ENCODE measurements at regions not wholly inside any gene's neighbourhood (a gene's known extent, or its start where the extent isn't known, plus 50 kb on each side); places are given as distances from the start of the nearest gene placed in this dataset.

GRCh38 chr4:62170235-62170634 lies 970.1 kb downstream of the ADGRL3 start:
- H3K27ac Mint-ChIP-seq (ENCODE audit: low read depth, unreplicated experiment): no peak overlapping the region
- no peaks in the 10 kb centered on the region for H3K27me3 Mint-ChIP-seq (ENCODE audit: insufficient read depth, unreplicated experiment)
- POLR2A ChIA-PET: no interaction called here
- intact Hi-C loops (cut with micrococcal nuclease): no loop called here
- TF ChIP-seq CTCF (IDR thresholded peaks at IDR 0.05; ENCODE audit: unreplicated experiment): no peak
- H3K36me3 Mint-ChIP-seq (ENCODE audit: insufficient read depth, unreplicated experiment): no peaks in the 10 kb centered on the region
- H3K9me3 Mint-ChIP-seq (ENCODE audit: unreplicated experiment): no peaks in the 10 kb centered on the region
- CTCF ChIA-PET: interaction anchor here (0.5 kb wide), 1 partner anchor 588 kb away, joined by 3 read pairs; no protein-coding TSS in a partner anchor
- no peak for DNase-seq (ENCODE audit: unreplicated experiment)
- H3K4me3 Mint-ChIP-seq (ENCODE audit: unreplicated experiment): no peak overlapping the region
- no peaks in the 10 kb centered on the region for H3K4me1 Mint-ChIP-seq (ENCODE audit: insufficient read depth, unreplicated experiment)
- BruUV-seq (replicated peaks): no TSS peak

- Mint-ChIP-seq H3K9me3 (ENCODE audit: unreplicated experiment) (no peaks in the 10 kb centered on the region), H3K4me3 (ENCODE audit: unreplicated experiment) (no peak overlapping the region), H3K36me3 (ENCODE audit: insufficient read depth, unreplicated experiment) (no peaks in the 10 kb centered on the region), H3K27me3 (ENCODE audit: insufficient read depth, unreplicated experiment) (no peaks in the 10 kb centered on the region), H3K27ac (ENCODE audit: low read depth, unreplicated experiment) (no peak overlapping the region), H3K4me1 (ENCODE audit: insufficient read depth, unreplicated experiment) (no peaks in the 10 kb centered on the region)
- ChIA-PET POLR2A (no interaction called here), CTCF (interaction anchor here (0.6 to 0.7 kb wide), 2 partner anchors 11 to 1595 kb away, joined by 3 read pairs; no protein-coding TSS in a partner anchor)
- intact Hi-C loops (cut with micrococcal nuclease): no loop called here
- BruUV-seq (replicated peaks): no TSS peak
- TF ChIP-seq CTCF (IDR thresholded peaks at IDR 0.05; ENCODE audit: unreplicated experiment): no peak
- no peak for DNase-seq (ENCODE audit: unreplicated experiment)
These were observed 968.6 kb downstream of the ADGRL3 start for GRCh38 chr4:62168681-62169080.

- ChIA-PET POLR2A (no interaction called here), CTCF (no interaction called here)
- Mint-ChIP-seq H3K4me3 (ENCODE audit: unreplicated experiment) (no peak overlapping the region), H3K27ac (ENCODE audit: low read depth, unreplicated experiment) (no peak overlapping the region), H3K27me3 (ENCODE audit: insufficient read depth, unreplicated experiment) (no peaks in the 10 kb centered on the region), H3K4me1 (ENCODE audit: insufficient read depth, unreplicated experiment) (no peaks in the 10 kb centered on the region), H3K36me3 (ENCODE audit: insufficient read depth, unreplicated experiment) (no peaks in the 10 kb centered on the region), H3K9me3 (ENCODE audit: unreplicated experiment) (no peaks in the 10 kb centered on the region)
- BruUV-seq (replicated peaks): no TSS peak
- no peak for TF ChIP-seq CTCF (IDR thresholded peaks at IDR 0.05; ENCODE audit: unreplicated experiment)
- DNase-seq (ENCODE audit: unreplicated experiment): no peak
- intact Hi-C loops (cut with micrococcal nuclease): no loop called here
These were observed 962.5 kb downstream of the ADGRL3 start for GRCh38 chr4:62162606-62163005.

- ChIA-PET CTCF (no interaction called here), POLR2A (no interaction called here)
- no peaks in the 10 kb centered on the region for H3K9me3 Mint-ChIP-seq (ENCODE audit: unreplicated experiment)
- no peaks in the 10 kb centered on the region for H3K4me1 Mint-ChIP-seq (ENCODE audit: insufficient read depth, unreplicated experiment)
- BruUV-seq (replicated peaks): no TSS peak
- TF ChIP-seq CTCF (IDR thresholded peaks at IDR 0.05; ENCODE audit: unreplicated experiment): no peak
- DNase-seq (ENCODE audit: unreplicated experiment): no peak
- no peak overlapping the region for H3K27ac Mint-ChIP-seq (ENCODE audit: low read depth, unreplicated experiment)
- no peaks in the 10 kb centered on the region for H3K27me3 Mint-ChIP-seq (ENCODE audit: insufficient read depth, unreplicated experiment)
- H3K4me3 Mint-ChIP-seq (ENCODE audit: unreplicated experiment): no peak overlapping the region
- intact Hi-C loops (cut with micrococcal nuclease): no loop called here
- H3K36me3 Mint-ChIP-seq (ENCODE audit: insufficient read depth, unreplicated experiment): no peaks in the 10 kb centered on the region
These were observed 961.3 kb downstream of the ADGRL3 start for GRCh38 chr4:62161446-62161845.

Measured in MCF 10A (cell line).